HEK293T (cell line): ENCODE measurements at regions not wholly inside any gene's neighbourhood (a gene's known extent, or its start where the extent isn't known, plus 50 kb on each side); places are given as distances from the start of the nearest gene placed in this dataset.

Source experiments
- ARNT ChIP-seq: fragments of 450-650 bp; IDR thresholded peaks from 2 replicates; pipeline ENCODE4 v1.6.1; 2017; ENCODE audit warnings: mild to moderate bottlenecking
- CTBP1 ChIP-seq: fragments of 450-650 bp; IDR thresholded peaks from 2 replicates; pipeline ENCODE4 v1.6.1; 2016; ENCODE audit warnings: borderline replicate concordance
- SP1 ChIP-seq: fragments of 450-650 bp; IDR thresholded peaks from 2 replicates; pipeline ENCODE4 v1.6.1; 2017
- ZNF384 ChIP-seq: fragments of 450-650 bp; IDR thresholded peaks from 2 replicates; pipeline ENCODE4 v1.6.1; 2016

DNA sequence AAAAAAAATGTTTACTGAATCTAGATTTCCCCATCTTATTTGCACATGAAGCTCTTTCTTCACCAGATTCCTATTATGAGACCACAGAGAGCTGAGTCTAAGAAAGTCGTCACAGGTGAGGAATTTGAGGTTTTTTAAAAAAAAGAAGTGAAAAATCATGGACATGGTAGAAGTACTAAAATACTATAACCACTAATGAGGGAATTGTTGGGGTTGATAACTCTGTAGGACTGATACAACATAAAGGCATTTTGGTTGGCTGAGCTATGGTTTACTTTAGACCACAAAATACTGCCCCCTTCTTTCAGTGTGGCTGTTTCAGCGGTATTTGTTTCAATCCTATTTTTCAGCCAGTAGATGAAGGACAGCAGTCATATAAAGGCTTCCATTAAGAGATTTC, 1111.3 kb downstream of the TYW1 start:
- no peak for TF ChIP-seq ZNF384
- no peak for TF ChIP-seq CTBP1
- TF ChIP-seq SP1: no peak
- TF ChIP-seq ARNT: no peak
